ENCODE measurements at regions not wholly inside any gene's neighbourhood (a gene's known extent, or its start where the extent isn't known, plus 50 kb on each side); places are given as distances from the start of the nearest gene placed in this dataset.
"Not testable (repeated sequence)": the region's sequence is repeated elsewhere in the genome, so short reads cannot be mapped to it uniquely, and the experiment has no call there.

DNA sequence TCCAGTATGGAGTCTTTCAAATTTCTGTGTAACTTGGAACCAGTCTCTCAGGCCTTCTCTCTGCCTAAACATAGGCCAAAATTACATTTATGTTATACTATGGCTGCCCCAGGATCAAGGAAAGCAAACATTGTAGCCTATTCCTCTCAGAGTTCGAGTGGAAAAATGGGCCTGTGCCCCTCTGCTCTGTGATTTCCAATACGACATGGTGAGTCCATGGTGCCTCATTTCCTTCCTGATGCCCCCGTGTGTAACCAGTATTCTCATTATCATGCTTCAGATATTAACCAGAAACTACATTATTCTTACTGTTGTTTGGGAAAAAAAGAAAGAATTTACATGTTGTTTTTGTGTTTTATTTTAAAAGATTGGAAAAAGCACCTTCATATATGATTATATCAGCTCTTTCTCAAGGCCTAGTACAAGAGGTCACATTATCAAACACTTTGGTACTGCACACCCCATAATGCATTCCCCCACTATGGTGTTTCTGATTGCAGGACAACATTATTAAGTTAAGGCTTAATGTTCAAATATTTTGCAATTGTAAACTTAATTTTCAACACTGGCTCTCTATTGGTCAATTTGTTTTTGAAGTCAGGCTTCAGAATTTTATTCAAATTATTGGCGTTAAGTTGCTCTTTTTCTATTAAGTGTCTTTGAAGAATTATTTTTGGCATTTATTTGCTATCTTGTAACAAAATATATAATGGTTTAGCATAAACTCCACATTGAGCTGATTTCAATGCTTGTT lies 151.8 kb upstream of the SLC27A6 start:
- DNase-seq = no peak

DNA sequence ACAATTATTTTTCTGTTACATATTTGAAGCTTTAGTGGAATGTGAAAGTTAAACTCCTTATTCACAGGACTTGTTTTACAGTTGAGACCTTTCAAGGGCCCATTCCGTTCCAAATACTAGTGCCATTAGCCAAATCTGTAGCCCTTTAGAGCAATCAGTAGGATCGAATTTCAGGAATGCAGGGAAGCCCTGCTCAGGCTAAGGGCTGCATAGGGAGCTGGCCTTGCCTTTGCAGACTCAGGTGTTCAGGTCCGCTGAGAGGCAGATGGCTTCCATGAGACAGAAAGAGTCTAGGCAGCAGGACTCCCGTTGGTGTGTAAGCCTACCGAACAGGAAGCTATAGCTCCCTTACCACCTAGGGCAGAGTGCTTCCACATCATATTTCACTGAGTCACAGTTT lies 150.1 kb upstream of the SLC27A6 start:
- DNase-seq = no peak

DNA sequence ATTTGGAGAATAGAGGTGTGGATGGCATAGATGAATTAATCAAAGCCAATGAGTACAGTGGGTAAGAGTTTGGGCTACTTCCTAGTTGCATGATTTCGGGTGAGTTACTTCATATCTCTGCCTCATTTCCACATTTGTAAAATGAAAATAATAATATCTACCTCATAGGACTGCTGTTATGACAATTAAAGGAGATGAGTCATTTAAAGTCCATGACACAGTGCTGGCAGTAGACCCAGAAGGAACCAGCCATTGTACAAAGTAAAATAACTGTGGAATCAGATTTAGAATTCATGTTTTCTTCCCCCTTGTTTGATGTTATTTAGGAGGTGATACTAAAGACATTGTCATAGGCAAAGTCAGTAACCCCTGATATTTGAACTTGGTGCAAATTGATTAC lies 139.5 kb upstream of the SLC27A6 start:
- DNase-seq = no peak

DNA sequence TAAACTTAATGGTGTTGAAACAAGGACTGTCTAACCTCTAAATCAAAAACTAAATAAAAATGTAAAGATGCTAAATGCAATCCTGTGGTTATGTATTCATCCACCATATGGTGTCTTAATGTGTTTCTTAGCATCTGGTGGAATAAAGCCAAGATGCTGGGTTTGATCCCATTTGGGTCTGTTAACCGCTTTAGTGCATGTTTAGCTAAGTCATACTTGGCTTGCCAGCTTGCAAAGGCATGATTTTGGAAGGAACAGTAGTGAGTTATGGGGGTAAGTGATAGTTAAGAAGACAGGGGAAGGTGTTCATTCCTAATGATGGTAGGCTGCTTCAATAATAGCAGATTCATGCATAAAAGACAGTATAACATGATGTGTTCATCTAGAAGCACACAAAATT lies 139.0 kb upstream of the SLC27A6 start:
- no peak for DNase-seq

DNA sequence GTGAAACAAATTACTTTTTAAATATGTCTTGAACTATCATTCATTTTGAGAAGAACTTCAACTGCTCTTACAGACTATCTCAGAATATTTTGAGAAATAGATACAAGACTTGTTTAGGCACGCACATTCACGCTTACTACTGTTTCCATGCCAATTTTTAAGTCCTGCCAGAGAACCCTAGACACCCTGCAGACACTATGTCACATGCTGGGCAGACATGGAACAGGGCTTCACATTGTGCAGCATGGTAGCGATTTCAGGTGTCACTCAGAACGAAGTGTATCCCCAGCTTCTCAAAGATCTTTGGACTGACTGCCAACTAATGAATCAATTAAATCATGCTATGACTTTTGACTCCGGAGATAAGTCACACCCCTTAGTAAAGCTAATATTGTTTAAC lies 128.7 kb upstream of the SLC27A6 start:
- no peak for DNase-seq

DNA sequence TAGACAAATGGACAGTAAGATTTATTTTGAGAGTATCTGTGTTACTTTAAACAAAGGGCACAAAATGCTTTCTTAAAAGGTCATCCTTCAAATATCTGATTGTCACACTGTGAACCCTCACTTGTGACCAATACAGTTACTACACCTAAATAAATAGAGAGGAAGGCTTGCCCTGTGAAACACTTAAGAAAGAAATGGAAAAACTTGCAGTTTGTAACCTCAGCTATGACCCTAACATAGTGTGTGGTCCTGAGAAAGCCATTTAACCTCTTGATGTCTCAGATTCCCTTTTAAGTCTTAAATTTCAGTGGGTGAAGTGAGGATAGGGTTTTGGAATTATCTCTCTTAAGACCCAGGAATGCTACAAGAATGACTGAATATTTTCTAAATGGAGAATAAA lies 126.7 kb upstream of the SLC27A6 start:
- no peak for DNase-seq

DNA sequence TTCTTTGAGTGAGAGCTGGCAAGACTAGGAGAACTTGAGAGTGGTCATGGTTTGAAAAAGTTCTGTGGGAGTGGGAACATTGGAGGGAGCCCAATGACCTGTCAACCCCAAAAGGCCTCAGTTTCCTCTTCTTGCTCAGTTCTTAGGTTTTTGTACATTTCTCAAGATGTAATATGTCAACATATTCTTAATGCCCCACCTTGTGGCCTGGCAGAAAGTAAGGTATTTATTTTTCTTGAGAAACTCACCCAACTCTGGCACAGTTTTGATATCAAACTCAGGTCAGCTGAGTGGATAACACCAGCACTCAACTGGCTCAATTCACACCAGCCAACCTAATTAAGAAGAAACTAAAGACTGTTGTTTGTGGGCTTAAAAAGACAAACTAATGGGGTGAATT lies 123.0 kb upstream of the SLC27A6 start:
- DNase-seq = no peak

DNA sequence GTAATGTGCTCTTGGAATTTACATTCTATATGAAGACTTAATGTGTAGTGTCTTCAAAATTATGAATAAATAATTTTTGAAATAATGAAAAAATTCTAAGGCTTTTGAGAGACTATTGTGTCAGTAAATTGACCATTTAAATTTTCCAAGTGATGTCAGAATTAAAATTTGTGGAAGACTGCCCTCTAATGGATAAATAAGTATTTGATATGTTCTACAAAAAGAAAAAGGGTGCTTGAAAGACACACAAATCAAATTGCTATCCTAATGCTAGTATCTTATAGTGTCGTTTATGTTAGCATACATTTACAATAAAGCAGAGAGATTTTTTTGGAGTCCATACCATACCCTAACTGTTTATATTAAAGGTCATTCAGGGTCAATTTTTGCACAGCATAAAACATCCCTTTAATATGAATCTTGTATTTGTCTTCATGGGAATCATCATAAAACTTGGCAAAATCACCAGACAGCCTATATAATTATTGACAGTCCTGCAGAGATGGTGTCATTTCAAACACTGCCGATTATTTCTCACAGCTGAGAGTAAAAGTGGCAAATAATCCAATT lies 120.8 kb upstream of the SLC27A6 start:
- peak in 1 of 2 experiments; percentile 27 for DNase-seq

DNA sequence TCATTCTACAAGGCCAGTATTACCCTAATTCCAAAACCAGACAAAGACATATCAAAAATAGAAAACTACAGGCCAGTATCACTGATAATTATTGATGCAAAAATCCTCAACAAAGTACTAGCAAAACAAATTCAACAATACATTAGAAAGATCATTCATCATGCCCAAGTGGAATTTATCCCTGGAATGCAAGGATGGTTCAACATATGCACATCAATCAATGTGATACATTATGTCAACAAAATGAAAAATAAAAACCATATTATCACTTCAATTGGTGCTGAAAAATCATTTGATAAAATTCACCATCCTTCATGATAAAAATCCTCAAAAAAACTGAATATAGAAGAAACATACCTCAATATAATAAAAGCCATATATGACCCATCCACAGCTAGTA lies 115.2 kb upstream of the SLC27A6 start:
- DNase-seq = no peak

DNA sequence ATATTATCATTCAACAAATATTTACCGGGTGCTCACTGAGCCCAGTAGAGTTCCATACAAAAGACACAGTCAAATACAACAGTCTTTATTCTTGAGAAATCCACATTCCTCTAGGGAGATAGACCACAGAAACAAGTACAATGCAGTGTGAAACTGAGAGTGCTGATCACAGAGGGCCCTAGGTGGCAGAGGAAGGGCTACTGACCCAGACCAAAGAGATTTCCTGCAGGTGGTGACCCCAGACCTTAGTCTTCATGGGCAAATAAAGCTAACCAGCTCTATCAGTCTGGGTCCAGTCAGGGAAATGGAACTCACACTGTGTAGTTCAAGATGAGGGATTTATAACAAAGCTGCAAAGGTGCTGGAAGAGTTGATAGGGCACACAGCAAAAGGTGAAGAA lies 110.4 kb upstream of the SLC27A6 start:
- DNase-seq = no peak

DNA sequence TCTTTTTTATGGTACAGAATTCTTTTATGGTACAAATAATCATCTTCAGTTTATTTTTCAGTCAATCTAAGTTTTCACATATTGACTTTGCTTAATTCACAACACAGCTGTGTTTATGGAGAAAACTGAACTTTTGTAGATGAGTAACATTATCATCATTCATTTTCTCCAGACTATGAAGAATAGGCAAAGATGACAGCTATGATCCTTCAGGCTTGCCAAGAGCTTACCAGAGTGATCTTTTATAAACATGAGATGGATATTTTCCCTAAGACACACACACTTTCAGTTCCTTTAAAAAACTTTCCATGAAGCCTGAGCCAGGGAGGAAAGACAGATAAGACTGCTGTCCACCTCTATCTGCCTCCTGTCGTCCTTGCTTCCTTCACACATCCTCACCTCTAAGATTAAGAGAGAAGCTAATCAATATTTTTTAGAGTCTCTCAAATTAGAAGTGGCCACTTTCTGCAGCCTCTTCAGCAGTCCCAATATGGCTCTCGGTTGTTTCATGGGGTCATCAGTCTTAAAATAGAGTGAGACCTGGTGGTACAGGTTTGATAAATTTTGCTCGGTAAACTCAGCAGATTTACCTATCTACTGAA lies 108.1 kb upstream of the SLC27A6 start:
- no peak for DNase-seq

DNA sequence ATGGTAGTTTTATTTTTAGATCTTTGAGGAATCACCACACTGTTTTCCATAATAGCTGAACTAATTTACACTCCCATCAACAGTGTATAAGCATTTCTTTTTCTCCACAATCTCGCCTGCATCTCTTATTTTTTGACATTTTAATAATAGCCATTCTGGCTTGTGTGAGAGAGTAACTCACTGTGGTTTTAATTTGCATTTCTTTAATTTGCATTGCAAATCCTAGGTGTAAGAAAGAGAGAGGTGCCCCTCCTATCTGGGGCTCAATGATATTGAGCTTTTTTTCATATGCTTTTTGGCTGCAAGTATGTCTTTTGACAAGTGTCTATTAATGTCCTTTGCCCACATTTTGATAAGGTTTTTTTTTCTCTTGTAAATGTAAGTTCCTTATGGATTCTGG lies 106.3 kb upstream of the SLC27A6 start:
- no peak for DNase-seq

DNA sequence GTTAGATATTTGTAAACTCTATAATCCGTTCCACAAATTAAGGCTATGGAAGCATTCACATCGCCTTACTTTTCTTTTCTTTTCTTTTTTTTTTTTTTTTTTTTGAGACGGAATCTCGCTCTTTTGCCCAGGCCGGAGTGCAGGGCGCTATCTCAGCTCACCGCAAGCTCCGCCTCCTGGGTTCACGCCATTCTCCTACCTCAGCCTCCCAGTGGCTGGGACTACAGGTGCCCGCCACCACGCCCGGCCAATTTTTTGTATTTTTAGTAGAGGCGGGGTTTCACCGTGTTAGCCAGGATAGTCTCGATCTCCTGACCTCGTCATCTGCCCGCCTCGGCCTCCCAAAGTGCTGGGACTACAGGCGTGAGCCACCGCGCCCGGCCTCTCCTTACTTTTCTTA lies 104.1 kb upstream of the SLC27A6 start:
- not testable (repeated sequence) for DNase-seq

DNA sequence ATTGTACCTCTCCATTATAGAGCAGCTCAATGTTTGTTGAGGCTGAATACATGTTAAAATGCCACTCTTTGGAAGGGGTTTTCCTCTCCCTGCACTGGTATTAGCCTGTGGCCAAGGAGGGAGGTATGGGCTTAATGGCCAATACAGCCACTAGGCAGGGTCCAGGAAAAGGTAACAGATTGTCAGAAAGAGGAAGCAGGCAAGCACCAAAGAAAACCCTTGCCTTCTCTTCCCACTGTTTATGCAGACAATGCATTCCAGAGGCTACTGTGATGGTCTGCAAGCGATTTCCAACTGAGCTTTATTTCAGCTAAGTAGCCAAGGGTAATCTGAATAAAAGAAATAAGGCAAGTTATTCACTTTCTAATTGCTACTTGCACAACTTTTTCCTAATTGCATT lies 95.3 kb upstream of the SLC27A6 start:
- DNase-seq = no peak

DNA sequence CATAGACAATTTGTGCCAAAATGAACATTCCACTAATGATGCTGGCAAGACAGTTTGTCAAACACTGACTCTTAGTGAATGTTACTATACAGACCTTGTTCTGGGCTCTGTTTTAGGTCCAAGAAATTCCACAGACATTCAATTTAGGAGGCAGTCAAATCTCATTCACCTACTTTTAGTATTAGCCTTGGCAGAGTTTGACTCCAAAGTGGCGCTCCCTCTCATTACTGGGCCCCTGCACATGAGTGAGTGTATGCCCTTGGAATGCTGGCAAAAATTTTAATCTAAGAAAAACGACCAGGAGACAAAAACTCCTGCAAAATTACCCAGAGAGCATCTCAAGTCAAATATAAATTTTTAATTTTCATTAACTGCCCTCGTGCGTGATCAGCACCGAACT lies 94.9 kb upstream of the SLC27A6 start:
- no peak for DNase-seq

DNA sequence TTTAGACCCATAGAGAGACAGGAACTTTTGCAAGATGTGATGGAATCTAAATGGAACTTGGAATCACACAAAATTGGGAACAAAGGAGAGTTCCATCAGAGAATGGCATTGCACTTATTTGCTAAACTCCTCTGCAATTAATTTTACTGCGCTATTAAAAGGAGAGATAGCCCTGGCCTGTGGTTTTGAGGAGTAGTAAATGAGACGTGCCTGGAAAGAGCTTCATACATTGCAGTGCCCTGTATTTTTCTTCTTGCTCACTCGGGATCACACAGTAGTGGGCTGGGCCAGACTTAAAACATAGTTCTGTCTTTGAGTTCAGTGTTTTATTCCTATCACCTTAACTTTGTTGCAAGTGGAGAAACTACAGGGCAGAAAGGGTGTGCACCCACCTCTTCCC lies 94.4 kb upstream of the SLC27A6 start:
- DNase-seq = no peak

DNA sequence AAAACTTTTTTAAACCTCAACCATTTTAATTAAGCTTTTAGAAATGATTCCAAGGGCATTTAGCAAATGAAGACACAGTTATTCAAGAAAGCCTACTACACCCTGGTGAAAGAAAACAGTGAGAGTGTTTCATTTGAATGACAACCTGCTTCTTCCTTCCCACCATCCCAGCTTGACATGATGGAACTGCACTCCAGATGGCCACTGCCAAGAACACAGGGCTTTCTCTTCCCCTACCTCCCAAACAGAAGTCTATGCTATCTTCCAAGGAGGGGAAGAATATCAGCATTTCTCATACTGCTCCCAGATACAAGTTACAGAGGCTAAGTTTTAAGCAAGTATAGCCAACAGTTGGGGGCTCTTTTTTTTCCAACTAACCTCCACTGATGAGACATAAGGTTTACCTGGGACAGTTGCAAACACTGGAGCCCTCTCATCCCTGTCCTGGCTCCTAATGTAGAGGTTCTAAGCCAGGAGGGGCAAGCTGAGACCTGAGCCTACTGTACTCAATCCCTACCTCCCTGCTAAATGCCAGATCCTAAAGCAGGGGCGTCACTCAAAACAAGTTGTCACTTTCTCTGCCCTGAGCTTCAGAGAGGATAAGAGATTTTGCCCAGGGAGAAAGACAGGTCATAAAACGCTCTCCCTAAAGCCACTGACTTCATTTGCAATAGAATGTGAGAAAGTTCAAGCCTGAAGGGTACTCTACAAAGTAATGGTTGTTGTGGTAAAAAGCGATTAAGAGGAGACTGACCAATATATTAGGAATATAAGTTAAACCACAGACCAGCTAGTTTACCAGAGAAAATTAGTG lies 88.5 kb upstream of the SLC27A6 start:
- no peak for DNase-seq

DNA sequence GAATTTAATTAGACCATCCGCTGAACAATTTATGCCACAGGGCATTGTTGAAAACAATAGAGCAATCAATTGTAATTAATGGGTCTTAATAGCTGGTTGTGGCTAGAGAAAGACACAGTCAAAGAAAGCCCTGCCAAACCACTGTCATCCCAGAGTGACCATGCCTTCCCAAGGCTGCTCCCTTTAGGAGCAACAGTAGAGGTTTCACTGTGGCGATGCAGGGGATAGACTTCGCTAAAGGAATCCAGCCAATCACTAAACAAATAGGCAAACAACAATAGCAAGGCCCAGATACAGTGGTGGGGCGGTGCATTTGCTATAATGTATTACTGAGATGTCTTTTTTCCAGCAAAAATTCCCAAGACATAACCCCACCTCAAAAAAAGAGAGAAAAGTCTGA lies 87.8 kb upstream of the SLC27A6 start:
- DNase-seq = no peak

DNA sequence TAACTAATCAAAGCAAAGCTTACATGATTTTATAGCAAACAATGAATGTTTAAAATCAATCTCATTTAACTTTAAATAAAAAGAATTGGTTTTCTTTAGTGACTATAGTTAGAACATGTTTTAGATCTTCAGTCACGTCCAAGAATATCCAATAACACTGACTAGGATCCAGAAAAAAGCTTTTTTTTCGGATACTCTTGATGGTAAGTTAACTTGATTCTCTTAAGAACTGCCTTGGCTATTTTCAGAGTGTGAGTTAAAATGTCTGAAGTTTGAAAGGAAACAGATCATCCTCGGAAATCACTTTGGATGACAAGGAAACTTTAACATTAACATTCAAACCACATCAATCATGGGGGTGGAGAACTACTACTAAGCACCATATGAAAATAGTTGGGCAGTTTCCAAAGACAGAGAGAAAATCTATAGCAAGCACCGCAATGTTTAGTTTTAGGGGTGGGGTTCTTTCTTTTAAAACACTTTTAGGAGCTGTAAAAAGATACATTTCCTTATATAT lies 83.7 kb upstream of the SLC27A6 start:
- no peak for DNase-seq

DNA sequence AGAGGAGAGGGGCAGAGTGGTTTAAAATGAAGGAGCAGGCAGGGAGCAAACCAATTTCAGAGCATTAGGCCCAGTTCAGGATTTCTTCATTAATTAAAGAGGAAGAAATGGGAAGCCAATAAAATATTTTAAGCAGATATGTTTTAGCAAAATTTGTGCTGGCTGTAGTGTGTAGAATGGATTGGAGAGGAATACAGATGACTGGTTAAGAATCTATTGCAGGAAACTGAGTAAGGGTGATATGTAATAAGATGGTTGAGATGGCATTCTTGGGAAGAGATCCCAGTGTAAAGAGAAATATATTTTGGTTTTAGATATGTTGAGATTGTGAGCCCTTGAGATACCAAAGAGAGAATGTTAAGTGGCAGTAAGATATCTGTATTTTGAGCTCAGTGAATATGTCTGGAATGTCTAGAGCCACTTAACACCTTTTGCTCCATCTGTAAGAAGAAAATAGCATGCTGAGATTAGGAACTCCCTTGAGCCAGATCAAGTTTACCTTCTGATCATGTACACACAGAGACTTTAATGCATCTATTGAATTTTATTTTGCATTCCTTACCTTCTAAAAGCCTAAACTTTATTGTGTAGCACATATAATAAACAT lies 79.5 kb upstream of the SLC27A6 start:
- DNase-seq = no peak

DNA sequence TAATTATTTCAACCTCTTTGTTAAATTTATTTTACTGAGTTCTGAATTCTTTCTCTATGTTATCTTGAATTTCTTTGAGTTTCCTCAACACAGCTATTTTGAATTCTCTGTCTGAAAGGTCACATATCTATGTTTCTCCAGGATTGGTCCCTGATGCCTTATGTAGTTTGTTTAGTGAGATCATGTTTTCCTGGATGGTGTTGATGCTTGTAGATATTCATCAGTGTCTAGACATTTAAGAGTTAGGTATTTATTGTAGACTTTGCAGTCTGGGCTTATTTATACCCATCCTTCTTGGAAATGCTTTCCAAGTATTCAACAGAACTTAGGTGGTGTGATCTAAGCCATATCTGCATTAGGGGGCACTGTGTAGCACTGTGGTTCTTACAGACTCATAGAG lies 70.2 kb upstream of the SLC27A6 start:
- DNase-seq = no peak

DNA sequence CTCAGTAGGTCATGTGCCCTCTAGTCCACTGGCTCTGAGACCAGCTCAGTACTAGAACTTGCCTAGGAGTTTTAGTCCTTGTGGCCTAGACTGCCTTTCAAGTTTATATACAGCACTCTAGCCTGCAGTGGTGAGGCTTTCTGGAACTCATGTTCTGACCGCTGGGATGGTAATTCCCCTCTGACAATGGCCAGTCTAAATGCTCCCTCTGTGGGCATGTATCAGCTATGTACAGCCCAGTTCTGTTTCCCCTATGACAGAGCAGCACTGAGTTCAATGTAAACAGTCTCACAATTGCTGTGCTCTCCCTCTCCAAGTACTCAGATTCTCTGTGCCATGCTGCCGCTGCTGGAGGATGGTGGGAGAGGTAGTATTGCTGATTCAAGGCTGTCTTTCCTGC lies 68.6 kb upstream of the SLC27A6 start:
- no peak for DNase-seq

DNA sequence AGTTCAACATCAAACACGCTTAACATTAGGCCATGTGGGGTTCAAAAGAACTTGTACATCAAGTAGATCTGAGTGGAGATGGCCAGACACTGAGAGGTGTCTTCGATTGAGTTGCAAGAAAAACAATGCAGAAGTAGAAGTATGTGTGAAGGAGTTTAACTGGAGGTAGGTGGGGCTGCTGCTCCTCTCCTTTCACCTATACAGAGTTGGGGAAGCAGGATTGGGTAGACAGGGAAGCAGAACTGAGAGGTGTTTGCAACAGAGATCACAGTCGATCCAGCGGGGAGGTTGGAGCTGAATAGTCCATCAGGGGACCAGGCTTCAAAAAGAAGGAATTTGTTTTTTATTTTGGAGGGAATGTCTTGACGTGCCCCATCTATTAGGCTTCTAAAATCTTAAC lies 61.7 kb upstream of the SLC27A6 start:
- DNase-seq = no peak

Data from SW 1271 (cell line).